Activated CD8-positive, alpha-beta memory T cell treated with anti-CD3 and anti-CD28 coated beads, Interleukin-2, amount 50 U/mL, for 48 hours (primary cell): ENCODE measurements at regions not wholly inside any gene's neighbourhood (a gene's known extent, or its start where the extent isn't known, plus 50 kb on each side); places are given as distances from the start of the nearest gene placed in this dataset.
"Not testable (repeated sequence)": the region's sequence is repeated elsewhere in the genome, so short reads cannot be mapped to it uniquely, and the experiment has no call there.

Source experiments
- DNase-seq: peaks from one replicate; pipeline ENCODE4 v3.0.0-alpha.2; 2020

DNA sequence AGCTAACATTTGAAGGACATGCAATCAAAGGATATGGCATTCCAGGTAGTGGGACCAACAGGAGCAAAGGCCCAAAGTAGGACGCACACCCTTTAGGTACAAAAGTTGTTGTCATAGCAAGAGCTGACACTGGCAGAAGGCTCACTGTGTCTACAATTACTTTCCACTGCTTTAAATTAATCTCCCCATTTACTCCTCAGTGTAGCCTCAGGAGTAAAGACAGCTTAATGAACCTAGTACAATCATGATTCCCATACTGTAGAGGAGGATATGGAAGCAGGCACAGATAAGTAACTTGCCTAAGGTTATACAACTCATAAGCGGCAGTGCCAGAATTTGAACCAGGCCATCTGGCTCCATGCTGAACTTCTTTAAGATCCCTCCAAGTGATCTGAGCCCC is 212.9 kb upstream of the SFSWAP start:
- no peak for DNase-seq

DNA sequence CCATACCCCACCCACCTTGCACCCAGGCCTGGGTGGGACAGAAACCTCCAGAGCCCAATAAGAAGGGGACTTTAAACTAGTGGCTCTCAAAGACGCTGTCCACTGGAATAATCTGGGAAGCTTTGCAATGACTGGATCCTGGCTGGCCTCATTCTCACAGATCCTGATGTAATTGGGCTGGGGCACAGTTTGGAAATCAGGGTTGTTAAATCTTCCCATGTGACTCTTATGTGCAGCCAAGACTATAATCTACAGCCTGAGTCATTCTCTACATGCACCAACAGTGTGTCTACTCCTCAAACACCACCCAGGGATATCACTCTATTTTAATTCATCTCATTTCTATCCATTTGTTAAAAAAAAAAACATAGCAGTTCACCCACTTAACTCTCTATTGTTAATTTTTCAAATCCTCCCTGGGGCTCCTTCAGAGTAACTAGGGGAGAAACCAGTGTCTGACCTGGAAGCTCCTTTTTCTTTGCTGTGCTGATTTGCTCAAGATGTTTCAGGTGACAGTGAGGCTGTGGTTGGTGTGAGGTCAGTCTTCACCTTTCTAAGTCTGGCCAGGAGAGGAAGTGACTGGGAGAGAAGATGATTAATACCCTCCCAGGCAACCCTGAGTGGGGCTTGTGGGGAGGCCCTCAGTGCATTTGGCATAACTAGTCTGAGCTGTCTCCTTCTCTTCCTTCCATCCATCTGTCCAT is 211.6 kb upstream of the SFSWAP start:
- DNase-seq: no peak

GRCh38 chr12:131499864-131500190 is 211.1 kb upstream of the SFSWAP start:
- no peak for DNase-seq

DNA sequence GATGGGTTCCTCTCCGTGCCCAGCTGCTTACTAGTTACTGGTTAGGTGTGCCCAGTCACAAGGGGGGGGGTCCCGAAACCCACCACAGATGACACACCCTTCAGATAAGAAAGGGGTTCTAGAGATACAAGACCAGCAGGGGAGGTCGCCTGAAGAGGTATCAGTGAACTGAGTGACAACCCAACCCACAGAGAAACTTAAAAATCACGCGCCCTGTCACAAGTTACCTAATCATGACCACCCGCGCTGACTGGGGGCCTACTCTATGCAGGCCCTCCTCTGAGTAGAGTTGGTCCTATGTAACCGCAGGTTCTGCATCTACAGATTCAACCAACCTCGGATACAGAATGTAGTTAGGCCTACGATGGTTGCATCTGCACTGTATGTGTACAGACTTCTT is 210.3 kb upstream of the SFSWAP start:
- DNase-seq: no peak

GRCh38 chr12:131505561-131505960 is 205.3 kb upstream of the SFSWAP start:
- peak; percentile 30 for DNase-seq

DNA sequence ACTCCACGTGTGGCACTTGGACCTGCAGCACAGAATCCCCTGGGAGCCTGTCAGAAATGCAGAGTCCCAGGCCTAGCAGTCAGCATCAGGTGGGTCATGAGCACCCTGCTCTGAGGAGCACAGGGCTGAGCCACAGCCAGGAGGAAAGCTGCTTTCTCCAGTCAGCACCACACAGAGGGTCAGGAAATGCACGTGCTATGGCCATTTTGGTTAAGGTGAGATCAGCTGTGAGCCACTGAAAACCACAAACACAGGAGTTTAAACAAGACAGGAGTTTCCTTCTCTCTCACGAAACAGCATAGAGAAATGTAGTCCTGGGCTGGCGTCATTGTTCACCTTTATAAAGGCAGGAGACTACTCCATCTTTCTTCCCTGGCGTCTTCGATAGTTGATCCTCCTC is 204.5 kb upstream of the SFSWAP start:
- no peak for DNase-seq

GRCh38 chr12:131507094-131507493 is 203.8 kb upstream of the SFSWAP start:
- DNase-seq: no peak

- DNase-seq: no peak
Measured at GRCh38 chr12:131507881-131508280, 203.0 kb upstream of the SFSWAP start.

DNA sequence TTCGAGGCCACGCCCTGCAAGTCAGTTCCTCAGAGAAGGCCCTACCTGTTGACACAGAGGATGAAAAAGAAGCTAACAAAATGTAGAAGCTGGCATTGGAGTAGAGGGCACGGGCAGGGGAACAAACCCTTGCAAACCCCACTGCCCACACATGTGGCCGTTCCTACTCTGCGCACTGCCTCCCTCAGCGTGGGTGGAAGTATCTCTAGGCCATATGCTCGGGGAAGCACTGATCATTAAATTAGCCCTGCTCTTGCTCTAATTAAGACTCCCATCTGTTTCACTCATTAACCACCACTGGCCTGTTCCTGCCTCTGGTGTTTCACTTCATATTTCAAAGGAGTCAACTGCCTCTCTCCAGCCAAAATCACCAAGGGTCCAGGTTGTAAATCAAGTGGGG is 201.2 kb upstream of the SFSWAP start:
- no peak for DNase-seq

GRCh38 chr12:131510431-131510830 is 200.5 kb upstream of the SFSWAP start:
- DNase-seq: peak; percentile 26

DNA sequence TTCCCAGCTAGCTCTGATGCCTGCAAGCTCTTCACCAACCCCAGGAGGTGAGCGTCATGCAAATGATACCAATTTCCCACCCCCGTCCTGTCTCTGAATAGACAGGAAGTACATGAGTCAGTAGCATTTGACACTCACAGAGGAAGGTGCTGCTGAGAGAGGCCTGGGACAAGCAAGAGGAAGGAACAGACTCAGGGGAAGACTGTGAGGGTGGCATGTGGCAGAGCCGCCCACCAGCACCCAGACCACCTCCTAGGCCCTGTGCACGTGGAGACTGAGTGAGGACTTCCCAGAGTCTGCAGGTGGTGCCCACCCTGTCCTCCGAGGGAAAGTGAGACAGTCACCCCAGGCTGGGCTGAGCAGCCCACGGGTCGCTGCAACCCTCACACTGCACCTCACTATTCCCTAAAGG is 199.5 kb upstream of the SFSWAP start:
- peak; percentile 59 for DNase-seq

DNA sequence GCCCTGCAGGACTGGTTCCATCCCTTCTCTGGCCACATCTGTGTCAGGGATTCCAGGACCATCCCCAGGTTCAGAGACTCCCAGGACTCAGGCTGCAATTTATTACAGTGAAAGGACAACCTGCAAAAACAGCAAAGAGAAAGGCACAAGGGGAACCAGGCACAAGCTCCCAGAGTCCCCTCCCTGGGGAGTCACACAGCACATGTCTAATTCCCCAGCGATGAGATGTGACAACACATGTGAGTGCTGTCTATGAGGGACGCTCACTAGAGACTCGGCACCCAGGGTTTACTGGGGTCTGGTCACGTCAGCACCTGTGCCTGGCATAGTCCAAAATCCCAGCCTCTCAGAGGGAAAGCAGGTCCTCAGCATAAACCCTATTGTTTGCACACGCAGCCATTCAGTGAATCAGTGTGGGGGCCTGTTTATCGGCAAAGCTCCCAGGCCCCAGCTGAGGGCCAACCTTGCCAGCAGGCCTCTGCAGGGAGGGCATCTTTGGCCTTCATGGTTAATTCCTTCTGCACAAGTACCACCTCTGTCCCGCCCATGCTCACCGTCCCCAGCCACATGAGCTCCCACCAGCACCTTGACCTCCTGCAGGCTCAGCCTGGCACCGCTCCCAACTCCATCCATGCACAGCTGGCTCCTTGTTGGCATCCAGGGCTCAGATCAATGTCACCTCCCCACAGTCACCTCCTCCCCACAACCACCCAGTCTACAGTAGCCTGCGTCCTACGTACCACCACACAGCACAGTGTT is 198.9 kb upstream of the SFSWAP start:
- DNase-seq: peak; percentile 48

GRCh38 chr12:131513606-131514005 is 197.3 kb upstream of the SFSWAP start:
- DNase-seq: peak; percentile 33

DNA sequence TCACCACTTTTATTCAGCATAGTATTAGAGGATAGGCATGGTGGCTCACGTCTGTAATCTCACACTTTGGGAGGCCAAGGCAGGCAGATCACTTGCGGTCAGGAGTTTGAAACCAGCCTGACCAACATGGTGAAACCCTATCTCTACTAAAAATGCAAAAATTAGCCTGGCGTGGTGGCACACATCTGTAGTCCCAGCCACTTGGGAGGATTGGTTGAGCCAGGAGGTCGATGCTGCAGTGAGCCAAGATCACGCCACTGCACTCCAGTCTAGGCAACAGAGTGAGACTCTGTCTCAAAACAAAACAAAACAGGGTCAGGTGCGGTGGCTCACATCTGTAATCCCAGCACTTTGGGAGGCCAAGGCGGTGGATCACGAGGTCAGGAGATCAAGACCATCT is 190.3 kb upstream of the SFSWAP start:
- DNase-seq: not testable (repeated sequence)

DNA sequence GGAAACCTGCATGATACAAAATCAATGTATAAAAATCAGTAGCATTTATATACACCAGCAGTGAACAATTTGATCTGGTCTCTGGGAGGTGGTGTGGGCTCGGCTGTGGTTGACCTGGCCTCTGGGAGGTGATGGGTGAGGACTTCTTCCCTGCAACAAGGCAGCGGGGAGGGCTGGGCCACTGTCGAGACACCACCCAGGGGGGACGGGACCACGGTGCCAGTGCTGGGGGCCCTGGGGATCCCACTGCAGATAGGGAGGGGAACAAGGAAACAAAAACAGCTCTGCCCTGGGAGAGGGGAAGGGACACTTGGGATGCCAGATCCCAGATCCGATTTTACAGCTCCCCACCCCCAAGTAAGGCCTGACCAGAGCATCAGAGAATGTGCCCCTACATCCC is 189.6 kb upstream of the SFSWAP start:
- no peak for DNase-seq

DNA sequence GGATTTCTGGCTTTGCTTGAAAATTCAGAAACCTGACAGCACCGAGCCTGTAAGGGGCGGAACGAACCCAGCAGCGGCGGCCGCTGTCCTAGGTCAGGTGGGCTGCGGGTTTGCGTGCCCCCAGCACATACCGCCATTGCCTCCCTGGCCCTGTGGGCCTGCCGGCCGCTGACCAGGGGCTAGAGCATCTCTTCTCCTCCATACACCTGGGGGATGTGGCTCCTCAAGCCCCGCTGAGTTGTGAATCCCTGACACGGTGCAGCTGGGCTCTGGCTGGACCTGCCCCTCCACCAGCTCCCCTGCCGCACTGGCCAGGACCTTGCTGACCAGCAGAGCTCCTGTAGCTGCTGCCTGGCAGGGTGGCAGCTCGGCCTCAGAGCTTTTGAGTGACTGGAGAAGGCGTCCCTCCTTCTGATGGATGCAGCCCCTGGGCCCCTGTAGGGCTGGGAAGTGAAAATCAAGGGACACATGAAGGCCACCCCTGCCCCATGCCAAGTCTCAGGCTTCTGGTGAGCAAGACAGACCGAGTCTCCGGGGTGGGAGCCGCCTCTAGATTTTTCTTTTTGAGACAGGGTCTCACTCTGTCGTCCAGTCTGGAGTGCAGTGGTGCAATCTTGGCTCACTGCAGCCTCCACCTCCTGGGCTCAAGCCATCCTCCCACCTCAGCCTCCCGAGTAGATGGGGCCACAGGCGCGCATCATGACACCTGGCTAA is 184.9 kb upstream of the SFSWAP start:
- DNase-seq: no peak

DNA sequence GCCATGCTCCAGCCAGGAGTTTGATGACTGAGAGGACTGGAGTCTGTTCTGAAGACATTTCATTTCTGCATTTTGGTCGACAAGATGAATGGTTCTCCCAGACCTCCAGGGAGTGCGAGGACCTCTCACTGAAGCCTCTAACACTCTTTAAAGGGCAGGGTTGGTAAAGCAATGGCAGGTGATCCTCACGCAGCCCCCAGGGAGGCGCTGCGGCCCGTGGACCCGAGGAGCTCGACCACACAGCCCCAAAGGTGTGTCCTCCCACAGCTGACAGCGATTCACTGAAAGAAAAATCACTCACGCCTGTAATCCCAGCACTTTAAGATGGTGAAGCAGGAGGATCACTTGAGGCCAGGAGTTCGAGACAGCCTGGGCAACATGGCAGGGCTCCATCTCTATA is 183.8 kb upstream of the SFSWAP start:
- DNase-seq: no peak

GRCh38 chr12:131527736-131528135 is 183.2 kb upstream of the SFSWAP start:
- no peak for DNase-seq

DNA sequence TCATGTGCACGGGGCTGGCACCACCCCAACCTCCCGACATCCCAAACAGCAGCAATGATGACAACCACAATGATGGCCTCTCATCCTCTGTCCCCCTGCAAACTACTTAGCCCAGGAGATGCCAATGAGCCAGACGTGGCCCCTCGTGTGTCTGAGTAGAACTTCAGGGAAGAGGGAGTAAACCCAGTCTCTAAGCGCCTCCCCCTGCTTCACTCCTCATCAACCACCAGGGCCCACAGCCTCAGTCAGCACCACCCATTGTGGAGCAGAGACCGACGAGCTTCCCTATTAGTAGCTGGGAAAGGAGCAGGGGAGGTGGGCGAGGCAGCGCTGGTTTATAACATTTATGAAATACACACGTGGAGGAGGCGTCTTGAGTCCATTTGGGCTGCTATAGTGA is 182.7 kb upstream of the SFSWAP start:
- no peak for DNase-seq

DNA sequence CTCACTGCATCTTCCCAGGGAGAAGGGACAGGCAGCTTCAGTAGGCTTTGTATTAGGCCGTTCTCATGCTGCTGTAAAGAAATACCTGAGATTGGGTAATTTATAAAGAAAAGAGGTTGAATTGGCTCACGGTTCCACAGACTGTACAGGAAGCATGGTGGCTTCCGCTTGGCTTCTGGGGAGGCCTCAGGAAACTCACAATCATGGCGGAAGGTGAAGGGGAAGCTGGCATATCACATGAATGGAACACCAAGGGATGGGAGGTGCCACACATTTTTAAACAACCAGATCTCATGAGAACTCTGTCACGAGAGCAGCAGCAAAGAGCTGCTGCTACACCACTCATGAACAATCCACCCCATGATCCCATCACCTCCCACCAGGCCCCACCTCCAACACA is 182.2 kb upstream of the SFSWAP start:
- no peak for DNase-seq

GRCh38 chr12:131529196-131530040 is 181.5 kb upstream of the SFSWAP start:
- DNase-seq: no peak

DNA sequence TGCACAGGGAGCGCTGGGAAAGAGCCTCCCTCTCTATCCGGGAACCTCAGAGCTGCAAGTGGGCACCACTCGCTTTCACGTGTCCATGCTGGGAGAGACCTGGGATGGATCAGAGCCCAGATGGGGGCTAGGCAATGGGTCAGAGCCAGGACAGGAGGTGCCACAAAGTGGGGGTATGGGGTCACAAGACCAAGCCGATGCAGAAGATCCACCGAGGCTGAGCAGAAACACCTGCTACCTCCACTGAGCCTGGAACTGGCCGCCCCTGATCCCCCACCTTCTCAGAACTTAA is 180.9 kb upstream of the SFSWAP start:
- DNase-seq: no peak

DNA sequence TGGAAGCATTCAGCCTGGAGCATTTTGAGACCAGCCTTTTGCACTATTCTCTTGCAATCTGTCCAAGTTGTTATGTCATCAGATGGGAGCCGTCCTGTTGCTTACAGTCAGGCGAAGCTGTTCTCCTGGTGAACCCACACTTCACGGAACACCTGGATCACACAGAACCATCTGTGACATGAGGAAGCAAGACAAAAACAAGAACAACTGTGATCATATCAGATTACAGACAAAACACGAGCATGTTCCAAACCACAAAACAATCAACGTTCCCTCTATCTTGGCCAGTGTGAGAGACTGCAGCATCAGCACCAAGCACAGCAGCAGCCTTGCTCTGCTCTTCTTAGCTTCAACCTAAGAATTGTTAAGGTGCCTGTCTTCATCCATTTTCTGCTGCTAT is 180.5 kb upstream of the SFSWAP start:
- no peak for DNase-seq

DNA sequence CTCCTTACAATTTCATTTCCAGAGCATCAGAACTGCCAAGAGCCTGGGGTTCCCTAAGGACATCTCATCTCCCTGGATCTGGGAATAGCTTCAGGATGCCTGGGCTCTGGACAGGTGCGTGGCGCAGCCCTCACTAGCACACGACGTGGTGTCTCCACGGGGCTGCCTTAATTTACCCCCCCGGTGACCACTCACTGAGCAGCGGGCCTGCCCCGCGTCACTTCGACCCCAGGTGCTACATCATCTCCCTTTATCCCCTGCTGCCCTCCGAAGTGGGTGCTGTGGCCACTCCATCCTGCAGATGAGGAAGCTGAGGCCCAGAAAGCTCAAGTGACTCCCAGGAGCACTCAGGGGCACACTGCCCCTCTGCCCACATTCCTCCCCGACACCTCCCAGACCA is 177.8 kb upstream of the SFSWAP start:
- no peak for DNase-seq
